Liver (tissue), 8 donors: ENCODE measurements at regions not wholly inside any gene's neighbourhood (a gene's known extent, or its start where the extent isn't known, plus 50 kb on each side); places are given as distances from the start of the nearest gene placed in this dataset.
"Not testable (repeated sequence)": the region's sequence is repeated elsewhere in the genome, so short reads cannot be mapped to it uniquely, and the experiment has no call there.

Experiments used
- DNase-seq: peaks from one replicate; pipeline ENCODE4 v3.0.0-alpha.2; 2017; ENCODE audit warnings: low spot score
- H3K27ac ChIP-seq, 2 donors: one replicate each; pipeline ENCODE4 v1.7.0; 2013; ENCODE audit warnings: inconsistent platforms in 2 of 2, low read length in 2 of 2, control low read depth in 1 of 2, low read depth in 1 of 2, mild to moderate bottlenecking in 1 of 2
- H3K27me3 ChIP-seq, 4 donors: one replicate each; pipeline versions ENCODE4 v1.6.1 to v1.7.0; 2013; ENCODE audit warnings: low read length in 3 of 4, inconsistent platforms in 1 of 4, mild to moderate bottlenecking in 1 of 4, moderate library complexity in 1 of 4; ENCODE audit not compliant: control insufficient read depth in 4 of 4, insufficient read depth in 4 of 4
- H3K36me3 ChIP-seq, 4 donors: one replicate each; pipeline versions ENCODE4 v1.6.1 to v1.7.0; 2013; ENCODE audit warnings: low read length in 3 of 4, mild to moderate bottlenecking in 3 of 4, low read depth in 1 of 4, moderate library complexity in 1 of 4; ENCODE audit not compliant: control insufficient read depth in 4 of 4, insufficient read depth in 3 of 4
- H3K4me1 ChIP-seq, 4 donors: one replicate each; pipeline versions ENCODE4 v1.6.1 to v1.7.0; 2013; ENCODE audit warnings: low read length in 3 of 4, mild to moderate bottlenecking in 3 of 4, moderate library complexity in 1 of 4; ENCODE audit not compliant: control insufficient read depth in 4 of 4, insufficient read depth in 4 of 4
- H3K4me3 ChIP-seq, 3 donors: one replicate each; pipeline versions ENCODE4 v1.6.1 to v1.7.0; 2013; ENCODE audit warnings: low read length in 3 of 3, control low read depth in 1 of 3, low read depth in 1 of 3, mild to moderate bottlenecking in 1 of 3
- H3K9ac ChIP-seq, 2 donors: one replicate each; pipeline ENCODE4 v1.7.0; 2013; ENCODE audit warnings: low read length in 2 of 2, mild to moderate bottlenecking in 2 of 2, moderate library complexity in 2 of 2, control low read depth in 1 of 2, low read depth in 1 of 2
- H3K9me3 ChIP-seq, 4 donors: one replicate each; pipeline versions ENCODE4 v1.6.1 to v1.7.0; 2013; ENCODE audit warnings: low read length in 3 of 4; ENCODE audit not compliant: control insufficient read depth in 4 of 4
- CTCF ChIP-seq: fragments of 150-350 bp; IDR thresholded peaks from 2 replicates; pipeline ENCODE4 v1.5.1; 2017; ENCODE audit warnings: improper control_type of control experiment, low read depth, low read length; ENCODE audit not compliant: missing input control
- EGR1 ChIP-seq, 2 donors: IDR thresholded peaks; 2 replicates each; pipeline ENCODE4 v1.6.1; 2016 to 2018; ENCODE audit warnings: antibody characterized with exemption in 2 of 2, low read depth in 2 of 2
- FOXA1 ChIP-seq: IDR thresholded peaks from 2 replicates; pipeline ENCODE4 v1.6.1; 2016; ENCODE audit warnings: antibody characterized with exemption
- FOXA2 ChIP-seq: IDR thresholded peaks from 2 replicates; pipeline ENCODE4 v1.6.1; 2016; ENCODE audit warnings: antibody characterized with exemption
- HNF4A ChIP-seq, 2 donors: conservative IDR thresholded peaks; 2 replicates each; pipeline ENCODE4 v1.6.1; 2016; ENCODE audit warnings: antibody characterized with exemption in 2 of 2, mild to moderate bottlenecking in 2 of 2
- HNF4G ChIP-seq: IDR thresholded peaks from 2 replicates; pipeline ENCODE4 v1.6.1; 2016; ENCODE audit warnings: antibody characterized with exemption
- JUND ChIP-seq, 2 donors: IDR thresholded peaks; 2 replicates each; pipeline ENCODE4 v1.6.1; 2016; ENCODE audit warnings: antibody characterized with exemption in 2 of 2
- NR2F2 ChIP-seq: IDR thresholded peaks from 2 replicates; pipeline ENCODE4 v1.6.1; 2016; ENCODE audit warnings: antibody characterized with exemption
- RAD21 ChIP-seq, 2 donors: IDR thresholded peaks; 2 replicates each; pipeline ENCODE4 v1.6.1; 2016; ENCODE audit warnings: antibody characterized with exemption in 2 of 2, mild to moderate bottlenecking in 2 of 2
- TAF1 ChIP-seq: conservative IDR thresholded peaks from 2 replicates; pipeline ENCODE4 v1.6.1; 2016; ENCODE audit warnings: antibody characterized with exemption, mild to moderate bottlenecking
- YY1 ChIP-seq: IDR thresholded peaks from 2 replicates; pipeline ENCODE4 v1.6.1; 2016; ENCODE audit warnings: antibody characterized with exemption, mild to moderate bottlenecking
- ZBTB33 ChIP-seq: IDR thresholded peaks from 2 replicates; pipeline ENCODE4 v1.6.1; 2016; ENCODE audit warnings: antibody characterized with exemption
- WGBS: extraction: QIAGEN DNeasy Blood & Tissue Kit; methylation state at CpG from one replicate; pipeline ENCODE4 v1.1.7; 2013; 5-methylcytosine and 5-hydroxymethylcytosine counted together
- TF ChIP-seq, protein P1 (sequence below): IDR thresholded peaks from 2 replicates; pipeline ENCODE4 v1.6.1; 2016; ENCODE audit warnings: antibody characterized with exemption
- TF ChIP-seq, protein P2 (sequence below): IDR thresholded peaks from 2 replicates; pipeline ENCODE4 v1.6.1; 2016; ENCODE audit warnings: antibody characterized with exemption
- TF ChIP-seq, protein P3 (sequence below): IDR thresholded peaks from 2 replicates; pipeline ENCODE4 v1.6.1; 2016; ENCODE audit warnings: antibody characterized with exemption, mild to moderate bottlenecking
- donor health status: healthy.
- donor health status: healthy.
- donor health status: healthy.
- donor health status: healthy.
- donor health status: healthy.

DNA sequence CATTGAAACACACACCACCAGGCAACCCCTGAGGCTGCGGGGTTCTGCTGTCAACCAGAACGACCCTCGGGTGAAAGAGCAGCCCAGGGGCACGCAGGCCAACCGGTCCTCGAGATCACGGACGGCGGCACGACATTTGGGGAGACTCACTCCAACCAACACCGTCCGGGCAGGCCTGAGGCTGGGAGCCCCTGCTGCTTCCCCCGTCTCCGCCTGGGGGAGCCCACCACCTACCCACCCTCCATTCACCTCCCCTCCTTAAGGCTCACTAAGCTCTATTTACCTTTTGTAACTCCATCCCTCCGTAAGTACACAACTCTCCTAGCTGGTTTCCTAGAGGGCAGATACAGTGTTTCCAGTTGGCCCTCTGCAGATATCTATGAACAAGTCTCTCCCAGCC, 971.3 kb upstream of the DEFB115 start:
- Histone ChIP-seq H3K9ac (no peak overlapping the region), H3K4me3 (no peak overlapping the region), H3K36me3 (no peaks in the 10 kb centered on the region), H3K9me3 (no peaks in the 10 kb centered on the region), H3K4me1 (peaks cover 0 to 1% (median 0%) of the 10 kb centered on the region in 4 donors), H3K27ac (no peak overlapping the region), H3K27me3 (peaks cover 0 to 2% (median 0%) of the 10 kb centered on the region in 4 donors)
- WGBS: 52% methylated on average over 15 of the region's 15 CpGs
- no peak for DNase-seq
- no peak for TF ChIP-seq FOXA2
- TF ChIP-seq, protein P1, sequence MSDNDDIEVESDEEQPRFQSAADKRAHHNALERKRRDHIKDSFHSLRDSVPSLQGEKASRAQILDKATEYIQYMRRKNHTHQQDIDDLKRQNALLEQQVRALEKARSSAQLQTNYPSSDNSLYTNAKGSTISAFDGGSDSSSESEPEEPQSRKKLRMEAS: no peak
- TF ChIP-seq, protein P2, sequence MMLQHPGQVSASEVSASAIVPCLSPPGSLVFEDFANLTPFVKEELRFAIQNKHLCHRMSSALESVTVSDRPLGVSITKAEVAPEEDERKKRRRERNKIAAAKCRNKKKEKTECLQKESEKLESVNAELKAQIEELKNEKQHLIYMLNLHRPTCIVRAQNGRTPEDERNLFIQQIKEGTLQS: no peak
- TF ChIP-seq JUND (IDR thresholded peaks at IDR 0.05): no peak
- TF ChIP-seq, protein P3, sequence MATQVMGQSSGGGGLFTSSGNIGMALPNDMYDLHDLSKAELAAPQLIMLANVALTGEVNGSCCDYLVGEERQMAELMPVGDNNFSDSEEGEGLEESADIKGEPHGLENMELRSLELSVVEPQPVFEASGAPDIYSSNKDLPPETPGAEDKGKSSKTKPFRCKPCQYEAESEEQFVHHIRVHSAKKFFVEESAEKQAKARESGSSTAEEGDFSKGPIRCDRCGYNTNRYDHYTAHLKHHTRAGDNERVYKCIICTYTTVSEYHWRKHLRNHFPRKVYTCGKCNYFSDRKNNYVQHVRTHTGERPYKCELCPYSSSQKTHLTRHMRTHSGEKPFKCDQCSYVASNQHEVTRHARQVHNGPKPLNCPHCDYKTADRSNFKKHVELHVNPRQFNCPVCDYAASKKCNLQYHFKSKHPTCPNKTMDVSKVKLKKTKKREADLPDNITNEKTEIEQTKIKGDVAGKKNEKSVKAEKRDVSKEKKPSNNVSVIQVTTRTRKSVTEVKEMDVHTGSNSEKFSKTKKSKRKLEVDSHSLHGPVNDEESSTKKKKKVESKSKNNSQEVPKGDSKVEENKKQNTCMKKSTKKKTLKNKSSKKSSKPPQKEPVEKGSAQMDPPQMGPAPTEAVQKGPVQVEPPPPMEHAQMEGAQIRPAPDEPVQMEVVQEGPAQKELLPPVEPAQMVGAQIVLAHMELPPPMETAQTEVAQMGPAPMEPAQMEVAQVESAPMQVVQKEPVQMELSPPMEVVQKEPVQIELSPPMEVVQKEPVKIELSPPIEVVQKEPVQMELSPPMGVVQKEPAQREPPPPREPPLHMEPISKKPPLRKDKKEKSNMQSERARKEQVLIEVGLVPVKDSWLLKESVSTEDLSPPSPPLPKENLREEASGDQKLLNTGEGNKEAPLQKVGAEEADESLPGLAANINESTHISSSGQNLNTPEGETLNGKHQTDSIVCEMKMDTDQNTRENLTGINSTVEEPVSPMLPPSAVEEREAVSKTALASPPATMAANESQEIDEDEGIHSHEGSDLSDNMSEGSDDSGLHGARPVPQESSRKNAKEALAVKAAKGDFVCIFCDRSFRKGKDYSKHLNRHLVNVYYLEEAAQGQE: no peak
- TF ChIP-seq YY1: no peak
- TF ChIP-seq HNF4G: no peak
- no peak for TF ChIP-seq HNF4A (conservative IDR thresholded peaks at IDR 0.05)
- TF ChIP-seq TAF1: no peak

GRCh38 chr20:30287459-30287858, 970.0 kb upstream of the DEFB115 start:
- not testable (repeated sequence) for H3K9ac ChIP-seq, H3K4me3 ChIP-seq, DNase-seq, H3K4me1 ChIP-seq, H3K27ac ChIP-seq, H3K27me3 ChIP-seq, H3K36me3 ChIP-seq, H3K9me3 ChIP-seq
- WGBS: 90% methylated on average over 22 of the region's 22 CpGs

DNA sequence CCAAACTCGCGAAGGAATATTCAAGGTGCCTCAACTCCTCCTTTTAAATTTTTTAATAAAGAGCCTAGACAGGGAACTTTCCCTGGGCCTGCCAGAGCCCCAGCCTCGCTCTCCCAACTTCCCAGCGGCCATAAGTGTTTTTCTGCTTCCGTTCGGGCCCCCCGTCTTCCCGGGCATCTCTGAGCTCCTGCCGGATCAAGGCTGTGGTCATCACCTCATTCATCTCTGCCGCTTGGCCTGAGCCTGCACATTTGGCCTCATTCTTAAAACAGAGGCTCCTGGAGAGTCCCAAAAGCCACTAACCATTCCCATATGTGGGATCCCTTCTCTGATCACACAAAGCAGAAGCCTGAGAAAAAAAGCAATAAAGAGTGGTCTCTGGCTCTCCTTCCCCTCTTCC, 969.1 kb upstream of the DEFB115 start:
- no peaks in the 10 kb centered on the region for H3K36me3 ChIP-seq
- no peaks in the 10 kb centered on the region for H3K9me3 ChIP-seq
- no peak overlapping the region for H3K4me3 ChIP-seq
- WGBS: 69% methylated on average over 10 of the region's 10 CpGs
- no peak overlapping the region for H3K27ac ChIP-seq
- no peak overlapping the region for H3K9ac ChIP-seq
- DNase-seq: no peak
- peaks cover 0 to 2% (median 0%) of the 10 kb centered on the region in 4 donors for H3K27me3 ChIP-seq
- H3K4me1 ChIP-seq: no peaks in the 10 kb centered on the region
- TF ChIP-seq EGR1 (IDR thresholded peaks at IDR 0.05; ENCODE audit: low read depth in 2 of 2): no peak
- no peak for TF ChIP-seq FOXA2
- TF ChIP-seq, protein P3: no peak
- no peak for TF ChIP-seq NR2F2
- TF ChIP-seq TAF1: no peak
- TF ChIP-seq YY1: no peak
- no peak for TF ChIP-seq JUND (IDR thresholded peaks at IDR 0.05)
- TF ChIP-seq HNF4G: no peak
- TF ChIP-seq, protein P1: no peak
- no peak for TF ChIP-seq RAD21 (IDR thresholded peaks at IDR 0.05)
- TF ChIP-seq ZBTB33: no peak
- TF ChIP-seq CTCF: no peak
- TF ChIP-seq, protein P2: no peak
- TF ChIP-seq FOXA1: no peak
